Epithelial cell of esophagus (primary cell): ENCODE measurements at regions not wholly inside any gene's neighbourhood (a gene's known extent, or its start where the extent isn't known, plus 50 kb on each side); places are given as distances from the start of the nearest gene placed in this dataset.

ENCODE experiments used
- DNase-seq: peaks from one replicate; pipeline ENCODE4 v3.0.0; 2010; ENCODE audit warnings: low read depth
- H3K4me3 ChIP-seq: 2 replicates; pipeline ENCODE4 v1.5.1; 2011; ENCODE audit warnings: mild to moderate bottlenecking, low read length, control low read depth
- CTCF ChIP-seq: IDR thresholded peaks from 2 replicates; pipeline ENCODE4 v1.5.1; 2011; ENCODE audit warnings: low read depth, mild to moderate bottlenecking, low read length, control low read depth, inconsistent platforms; ENCODE audit not compliant: insufficient read depth; ENCODE audit errors: missing control alignments

- DNase-seq: no peak
- no peak overlapping the region for H3K4me3 ChIP-seq
- TF ChIP-seq CTCF: no peak
Measured at GRCh38 chr20:22821081-22821727, 213.9 kb upstream of the SSTR4 start.

GRCh38 chr20:22821796-22822195 lies 213.3 kb upstream of the SSTR4 start:
- no peak for TF ChIP-seq CTCF
- H3K4me3 ChIP-seq: no peak overlapping the region
- no peak for DNase-seq

- no peak for TF ChIP-seq CTCF
- DNase-seq: no peak
- H3K4me3 ChIP-seq: no peak overlapping the region
Measured at GRCh38 chr20:22823119-22823518, 212.0 kb upstream of the SSTR4 start.

GRCh38 chr20:22824077-22824476 lies 211.0 kb upstream of the SSTR4 start:
- DNase-seq: peak; percentile 39
- TF ChIP-seq CTCF: no peak
- no peak overlapping the region for H3K4me3 ChIP-seq

- DNase-seq: peak; percentile 81
- TF ChIP-seq CTCF: no peak
- no peak overlapping the region for H3K4me3 ChIP-seq
Measured at GRCh38 chr20:22825076-22825475, 210.0 kb upstream of the SSTR4 start.

GRCh38 chr20:22825546-22825945 lies 209.6 kb upstream of the SSTR4 start:
- no peak for TF ChIP-seq CTCF
- peak; percentile 38 for DNase-seq
- H3K4me3 ChIP-seq: no peak overlapping the region
